ENCODE measurements at regions not wholly inside any gene's neighbourhood (a gene's known extent, or its start where the extent isn't known, plus 50 kb on each side); places are given as distances from the start of the nearest gene placed in this dataset.

DNA sequence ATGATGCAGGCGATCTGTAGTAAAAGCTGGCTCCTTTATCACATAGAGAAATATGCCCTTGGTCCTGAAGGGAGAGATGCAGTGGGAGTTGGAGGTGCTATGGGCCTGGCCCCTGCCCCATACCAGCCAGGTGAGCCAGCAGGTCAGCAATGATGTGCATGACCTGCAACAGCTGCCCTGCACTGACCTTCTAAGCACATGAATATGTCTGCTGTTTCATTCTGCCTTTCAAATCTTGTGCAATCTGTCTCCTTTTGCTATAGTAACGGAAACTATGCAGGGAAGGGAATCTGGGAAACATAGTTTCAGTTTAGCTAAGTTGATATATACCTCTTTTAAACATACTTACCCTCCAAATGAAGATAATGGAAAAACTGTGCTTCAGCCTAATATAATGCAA, 235.2 kb downstream of the TDRD15 start:
- Histone ChIP-seq H3K27me3 (no peaks in the 10 kb centered on the region), H3K4me1 (no peaks in the 10 kb centered on the region), H3K4me3 (no peak overlapping the region), H3K36me3 (no peaks in the 10 kb centered on the region), H3K27ac (no peak overlapping the region), H3K9me3 (no peaks in the 10 kb centered on the region)
- no peak for TF ChIP-seq POLR2A (IDR thresholded peaks at IDR 0.05)
- TF ChIP-seq, protein P1, sequence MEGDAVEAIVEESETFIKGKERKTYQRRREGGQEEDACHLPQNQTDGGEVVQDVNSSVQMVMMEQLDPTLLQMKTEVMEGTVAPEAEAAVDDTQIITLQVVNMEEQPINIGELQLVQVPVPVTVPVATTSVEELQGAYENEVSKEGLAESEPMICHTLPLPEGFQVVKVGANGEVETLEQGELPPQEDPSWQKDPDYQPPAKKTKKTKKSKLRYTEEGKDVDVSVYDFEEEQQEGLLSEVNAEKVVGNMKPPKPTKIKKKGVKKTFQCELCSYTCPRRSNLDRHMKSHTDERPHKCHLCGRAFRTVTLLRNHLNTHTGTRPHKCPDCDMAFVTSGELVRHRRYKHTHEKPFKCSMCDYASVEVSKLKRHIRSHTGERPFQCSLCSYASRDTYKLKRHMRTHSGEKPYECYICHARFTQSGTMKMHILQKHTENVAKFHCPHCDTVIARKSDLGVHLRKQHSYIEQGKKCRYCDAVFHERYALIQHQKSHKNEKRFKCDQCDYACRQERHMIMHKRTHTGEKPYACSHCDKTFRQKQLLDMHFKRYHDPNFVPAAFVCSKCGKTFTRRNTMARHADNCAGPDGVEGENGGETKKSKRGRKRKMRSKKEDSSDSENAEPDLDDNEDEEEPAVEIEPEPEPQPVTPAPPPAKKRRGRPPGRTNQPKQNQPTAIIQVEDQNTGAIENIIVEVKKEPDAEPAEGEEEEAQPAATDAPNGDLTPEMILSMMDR (IDR thresholded peaks at IDR 0.05 in 4 of 5, conservative IDR thresholded peaks at IDR 0.05 in 1 of 5) = no peak
- ATAC-seq (no peak), DNase-seq (no peak)
- intact Hi-C loops (cut with DNase I; ENCODE audit: low total_unique reads) (no loop called here), in situ Hi-C loops (cut with MboI; ENCODE audit: low sequenced_read_pairs in 4 of 4) (no loop called here)

DNA sequence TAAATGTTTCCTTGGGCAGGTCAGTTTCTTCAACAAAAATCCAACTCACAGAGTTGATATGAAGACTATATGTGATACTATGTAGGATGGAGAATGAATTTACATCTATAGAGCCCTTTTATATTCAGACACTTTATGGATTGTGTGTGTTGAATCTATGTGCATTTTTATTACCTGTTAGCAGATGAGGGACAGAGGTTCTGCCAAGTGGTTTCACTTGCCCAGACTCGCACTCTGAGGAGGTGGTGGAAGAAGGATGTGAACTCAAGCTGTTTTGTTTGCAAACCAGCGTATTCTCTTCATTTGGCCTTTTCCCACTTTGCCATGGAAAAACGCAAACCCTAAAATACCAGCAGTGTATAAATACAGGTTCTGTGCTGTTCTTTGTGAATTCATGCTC, 237.6 kb downstream of the TDRD15 start:
- Histone ChIP-seq H3K4me3 (no peak overlapping the region), H3K36me3 (no peaks in the 10 kb centered on the region), H3K27ac (no peak overlapping the region), H3K9me3 (no peaks in the 10 kb centered on the region), H3K4me1 (no peaks in the 10 kb centered on the region), H3K27me3 (no peaks in the 10 kb centered on the region)
- no peak for ATAC-seq
- intact Hi-C loops (cut with DNase I; ENCODE audit: low total_unique reads) (no loop called here), in situ Hi-C loops (cut with MboI; ENCODE audit: low sequenced_read_pairs in 4 of 4) (no loop called here)
- TF ChIP-seq, protein P1 (IDR thresholded peaks at IDR 0.05 in 4 of 5, conservative IDR thresholded peaks at IDR 0.05 in 1 of 5) = no peak
- TF ChIP-seq POLR2A (IDR thresholded peaks at IDR 0.05) = no peak
- DNase-seq = no peak

DNA sequence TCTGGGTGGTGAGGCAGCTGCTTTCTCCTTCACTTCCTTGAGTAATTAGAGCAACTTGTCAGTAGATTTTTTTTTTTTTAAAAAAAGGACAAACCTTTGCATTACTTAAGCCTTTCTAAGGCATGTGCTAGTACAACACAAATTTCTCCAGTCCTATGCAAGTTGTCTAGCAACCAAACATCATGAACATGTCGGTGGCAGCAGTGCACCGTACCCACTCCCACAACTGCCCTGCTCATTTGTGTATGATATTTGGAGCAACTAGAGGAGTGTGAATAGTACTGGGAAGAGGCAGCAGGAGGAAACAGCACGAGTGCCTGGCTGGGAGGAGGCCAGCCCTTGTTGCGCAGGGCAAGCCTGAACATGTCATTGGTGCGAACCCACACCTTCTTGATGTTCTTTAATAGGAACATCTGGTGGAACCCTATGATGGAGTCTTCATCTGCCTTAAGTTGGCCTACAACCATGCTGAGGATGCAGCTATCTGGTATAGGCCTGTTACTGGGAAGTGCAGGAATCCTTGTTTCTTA, 238.3 kb downstream of the TDRD15 start:
- in situ Hi-C loops (cut with MboI; ENCODE audit: low sequenced_read_pairs in 4 of 4) (no loop called here), intact Hi-C loops (cut with DNase I; ENCODE audit: low total_unique reads) (no loop called here)
- Histone ChIP-seq H3K9me3 (no peaks in the 10 kb centered on the region), H3K27ac (no peak overlapping the region), H3K27me3 (no peaks in the 10 kb centered on the region), H3K4me3 (no peak overlapping the region), H3K36me3 (no peaks in the 10 kb centered on the region), H3K4me1 (no peaks in the 10 kb centered on the region)
- no peak for TF ChIP-seq POLR2A (IDR thresholded peaks at IDR 0.05)
- TF ChIP-seq, protein P1 (IDR thresholded peaks at IDR 0.05 in 4 of 5, conservative IDR thresholded peaks at IDR 0.05 in 1 of 5) = no peak
- no peak for ATAC-seq
- no peak for DNase-seq

DNA sequence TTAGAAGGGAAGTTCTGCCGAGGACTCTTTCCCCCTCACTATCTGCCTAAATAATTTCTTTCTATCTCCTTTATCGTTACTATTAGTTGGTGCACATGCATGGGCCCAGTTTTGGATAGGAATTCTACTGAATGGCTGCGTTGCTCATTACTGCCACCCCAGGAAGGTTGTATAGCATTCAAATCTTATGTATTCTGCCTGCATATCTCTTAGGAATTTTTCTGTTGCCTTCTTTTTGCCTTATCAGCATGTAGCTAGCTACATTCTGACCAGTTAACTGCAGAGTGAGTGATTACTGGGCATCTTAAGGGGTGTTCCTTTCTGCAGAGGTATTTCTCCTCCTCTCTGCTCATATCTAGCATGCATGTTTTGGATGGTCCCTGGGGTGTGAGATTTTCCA, 239.6 kb downstream of the TDRD15 start:
- no peak for ATAC-seq

More for the DNA sequence above, 239.6 kb downstream of the TDRD15 start:
- Histone ChIP-seq H3K27me3 (no peaks in the 10 kb centered on the region), H3K27ac (no peak overlapping the region), H3K4me1 (no peaks in the 10 kb centered on the region), H3K9me3 (no peaks in the 10 kb centered on the region), H3K4me3 (no peak overlapping the region), H3K36me3 (no peaks in the 10 kb centered on the region)
- TF ChIP-seq, protein P1 (IDR thresholded peaks at IDR 0.05 in 4 of 5, conservative IDR thresholded peaks at IDR 0.05 in 1 of 5) = no peak
- intact Hi-C loops (cut with DNase I; ENCODE audit: low total_unique reads) (no loop called here), in situ Hi-C loops (cut with MboI; ENCODE audit: low sequenced_read_pairs in 4 of 4) (no loop called here)
- no peak for DNase-seq

Data from gastrocnemius medialis (tissue), 4 donors.